Liver (tissue), 8 donors: ENCODE measurements at regions not wholly inside any gene's neighbourhood (a gene's known extent, or its start where the extent isn't known, plus 50 kb on each side); places are given as distances from the start of the nearest gene placed in this dataset.

Source experiments
- DNase-seq: peaks from one replicate; pipeline ENCODE4 v3.0.0-alpha.2; 2017; ENCODE audit warnings: low spot score
- H3K27ac ChIP-seq, 2 donors: one replicate each; pipeline ENCODE4 v1.7.0; 2013; ENCODE audit warnings: inconsistent platforms in 2 of 2, low read length in 2 of 2, control low read depth in 1 of 2, low read depth in 1 of 2, mild to moderate bottlenecking in 1 of 2
- H3K27me3 ChIP-seq, 4 donors: one replicate each; pipeline versions ENCODE4 v1.6.1 to v1.7.0; 2013; ENCODE audit warnings: low read length in 3 of 4, inconsistent platforms in 1 of 4, mild to moderate bottlenecking in 1 of 4, moderate library complexity in 1 of 4; ENCODE audit not compliant: control insufficient read depth in 4 of 4, insufficient read depth in 4 of 4
- H3K36me3 ChIP-seq, 4 donors: one replicate each; pipeline versions ENCODE4 v1.6.1 to v1.7.0; 2013; ENCODE audit warnings: low read length in 3 of 4, mild to moderate bottlenecking in 3 of 4, low read depth in 1 of 4, moderate library complexity in 1 of 4; ENCODE audit not compliant: control insufficient read depth in 4 of 4, insufficient read depth in 3 of 4
- H3K4me1 ChIP-seq, 4 donors: one replicate each; pipeline versions ENCODE4 v1.6.1 to v1.7.0; 2013; ENCODE audit warnings: low read length in 3 of 4, mild to moderate bottlenecking in 3 of 4, moderate library complexity in 1 of 4; ENCODE audit not compliant: control insufficient read depth in 4 of 4, insufficient read depth in 4 of 4
- H3K4me3 ChIP-seq, 3 donors: one replicate each; pipeline versions ENCODE4 v1.6.1 to v1.7.0; 2013; ENCODE audit warnings: low read length in 3 of 3, control low read depth in 1 of 3, low read depth in 1 of 3, mild to moderate bottlenecking in 1 of 3
- H3K9ac ChIP-seq, 2 donors: one replicate each; pipeline ENCODE4 v1.7.0; 2013; ENCODE audit warnings: low read length in 2 of 2, mild to moderate bottlenecking in 2 of 2, moderate library complexity in 2 of 2, control low read depth in 1 of 2, low read depth in 1 of 2
- H3K9me3 ChIP-seq, 4 donors: one replicate each; pipeline versions ENCODE4 v1.6.1 to v1.7.0; 2013; ENCODE audit warnings: low read length in 3 of 4; ENCODE audit not compliant: control insufficient read depth in 4 of 4
- ATF3 ChIP-seq: IDR thresholded peaks from 2 replicates; pipeline ENCODE4 v1.6.1; 2016; ENCODE audit warnings: antibody characterized with exemption
- CTCF ChIP-seq: fragments of 150-350 bp; IDR thresholded peaks from 2 replicates; pipeline ENCODE4 v1.5.1; 2017; ENCODE audit warnings: improper control_type of control experiment, low read depth, low read length; ENCODE audit not compliant: missing input control
- EGR1 ChIP-seq, 2 donors: IDR thresholded peaks; 2 replicates each; pipeline ENCODE4 v1.6.1; 2016 to 2018; ENCODE audit warnings: antibody characterized with exemption in 2 of 2, low read depth in 2 of 2
- FOXA2 ChIP-seq: IDR thresholded peaks from 2 replicates; pipeline ENCODE4 v1.6.1; 2016; ENCODE audit warnings: antibody characterized with exemption
- GABPA ChIP-seq, 2 donors: IDR thresholded peaks in 1 of 2; conservative IDR thresholded peaks in 1 of 2; 2 replicates each; pipeline ENCODE4 v1.6.1; 2016; ENCODE audit warnings: antibody characterized with exemption in 2 of 2, mild to moderate bottlenecking in 1 of 2, moderate library complexity in 1 of 2
- HNF4A ChIP-seq, 2 donors: conservative IDR thresholded peaks; 2 replicates each; pipeline ENCODE4 v1.6.1; 2016; ENCODE audit warnings: antibody characterized with exemption in 2 of 2, mild to moderate bottlenecking in 2 of 2
- HNF4G ChIP-seq: IDR thresholded peaks from 2 replicates; pipeline ENCODE4 v1.6.1; 2016; ENCODE audit warnings: antibody characterized with exemption
- JUND ChIP-seq, 2 donors: IDR thresholded peaks; 2 replicates each; pipeline ENCODE4 v1.6.1; 2016; ENCODE audit warnings: antibody characterized with exemption in 2 of 2
- MAX ChIP-seq: IDR thresholded peaks from 2 replicates; pipeline ENCODE4 v1.6.1; 2016; ENCODE audit warnings: antibody characterized with exemption
- NR2F2 ChIP-seq: IDR thresholded peaks from 2 replicates; pipeline ENCODE4 v1.6.1; 2016; ENCODE audit warnings: antibody characterized with exemption
- RAD21 ChIP-seq, 2 donors: IDR thresholded peaks; 2 replicates each; pipeline ENCODE4 v1.6.1; 2016; ENCODE audit warnings: antibody characterized with exemption in 2 of 2, mild to moderate bottlenecking in 2 of 2
- REST ChIP-seq: IDR thresholded peaks from 2 replicates; pipeline ENCODE4 v1.6.1; 2016; ENCODE audit warnings: antibody characterized with exemption, mild to moderate bottlenecking
- RXRA ChIP-seq, 2 donors: IDR thresholded peaks; 2 replicates each; pipeline ENCODE4 v1.6.1; 2017 to 2018; ENCODE audit warnings: antibody characterized with exemption in 2 of 2, mild to moderate bottlenecking in 1 of 2
- SP1 ChIP-seq: IDR thresholded peaks from 2 replicates; pipeline ENCODE4 v1.6.1; 2018; ENCODE audit warnings: antibody characterized with exemption, mild to moderate bottlenecking
- TAF1 ChIP-seq: conservative IDR thresholded peaks from 2 replicates; pipeline ENCODE4 v1.6.1; 2016; ENCODE audit warnings: antibody characterized with exemption, mild to moderate bottlenecking
- YY1 ChIP-seq: IDR thresholded peaks from 2 replicates; pipeline ENCODE4 v1.6.1; 2016; ENCODE audit warnings: antibody characterized with exemption, mild to moderate bottlenecking
- WGBS: extraction: QIAGEN DNeasy Blood & Tissue Kit; methylation state at CpG from one replicate; pipeline ENCODE4 v1.1.7; 2013; 5-methylcytosine and 5-hydroxymethylcytosine counted together
- TF ChIP-seq, protein P1 (sequence below): IDR thresholded peaks from 2 replicates; pipeline ENCODE4 v1.6.1; 2016; ENCODE audit warnings: antibody characterized with exemption
- donor health status: healthy.
- donor health status: healthy.
- donor health status: healthy.
- donor health status: healthy.
- donor health status: healthy.

DNA sequence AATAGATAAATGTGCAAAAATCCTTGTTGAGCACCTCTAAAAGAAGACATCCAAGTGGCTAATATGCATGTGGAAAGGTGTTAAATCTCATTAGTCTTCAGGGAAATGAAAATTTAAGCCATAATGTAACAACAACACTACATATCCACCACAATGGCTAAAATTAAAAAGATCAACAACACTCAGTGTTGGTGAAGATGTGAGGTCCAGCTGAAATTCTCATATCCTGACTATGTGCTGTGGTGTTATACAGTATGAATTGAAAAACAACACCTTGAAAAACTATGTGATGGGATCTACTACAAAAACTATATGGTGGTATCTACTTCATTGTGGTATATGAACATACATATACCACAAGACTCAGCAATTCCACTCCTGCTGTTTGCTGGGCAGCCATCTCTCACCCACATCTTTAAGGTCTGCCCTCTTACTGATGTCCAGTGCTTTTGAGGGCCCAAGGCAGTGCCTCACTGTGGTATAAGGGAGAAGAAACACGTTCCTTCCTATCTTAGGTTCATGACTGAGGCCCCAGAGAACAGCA is 146.4 kb downstream of the CD83 start:
- TF ChIP-seq MAX (no peak), SP1 (no peak), YY1 (no peak), FOXA2 (no peak), HNF4A (conservative IDR thresholded peaks at IDR 0.05) (no peak), REST (no peak), NR2F2 (no peak), HNF4G (no peak), ATF3 (no peak), GABPA (IDR thresholded peaks at IDR 0.05 in 1 of 2, conservative IDR thresholded peaks at IDR 0.05 in 1 of 2) (no peak), RAD21 (IDR thresholded peaks at IDR 0.05) (no peak), CTCF (no peak), EGR1 (IDR thresholded peaks at IDR 0.05; ENCODE audit: low read depth in 2 of 2) (no peak), RXRA (IDR thresholded peaks at IDR 0.05) (no peak), TAF1 (no peak), JUND (IDR thresholded peaks at IDR 0.05) (no peak)
- TF ChIP-seq, protein P1, sequence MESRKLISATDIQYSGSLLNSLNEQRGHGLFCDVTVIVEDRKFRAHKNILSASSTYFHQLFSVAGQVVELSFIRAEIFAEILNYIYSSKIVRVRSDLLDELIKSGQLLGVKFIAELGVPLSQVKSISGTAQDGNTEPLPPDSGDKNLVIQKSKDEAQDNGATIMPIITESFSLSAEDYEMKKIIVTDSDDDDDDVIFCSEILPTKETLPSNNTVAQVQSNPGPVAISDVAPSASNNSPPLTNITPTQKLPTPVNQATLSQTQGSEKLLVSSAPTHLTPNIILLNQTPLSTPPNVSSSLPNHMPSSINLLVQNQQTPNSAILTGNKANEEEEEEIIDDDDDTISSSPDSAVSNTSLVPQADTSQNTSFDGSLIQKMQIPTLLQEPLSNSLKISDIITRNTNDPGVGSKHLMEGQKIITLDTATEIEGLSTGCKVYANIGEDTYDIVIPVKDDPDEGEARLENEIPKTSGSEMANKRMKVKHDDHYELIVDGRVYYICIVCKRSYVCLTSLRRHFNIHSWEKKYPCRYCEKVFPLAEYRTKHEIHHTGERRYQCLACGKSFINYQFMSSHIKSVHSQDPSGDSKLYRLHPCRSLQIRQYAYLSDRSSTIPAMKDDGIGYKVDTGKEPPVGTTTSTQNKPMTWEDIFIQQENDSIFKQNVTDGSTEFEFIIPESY: no peak

More for the DNA sequence above, 146.4 kb downstream of the CD83 start:
- Histone ChIP-seq H3K4me1 (no peaks in the 10 kb centered on the region), H3K9me3 (peaks cover 1 to 14% (median 8%) of the 10 kb centered on the region in 4 donors), H3K36me3 (no peaks in the 10 kb centered on the region), H3K4me3 (no peak overlapping the region), H3K27ac (no peak overlapping the region), H3K9ac (no peak overlapping the region), H3K27me3 (no peaks in the 10 kb centered on the region)
- 93% methylated on average over 1 of the region's 1 CpG for WGBS
- no peak for DNase-seq
